Activated T-helper 9 cell treated with anti-CD3 and anti-CD28 coated beads, Interleukin-2, amount 50 U/mL, for 16 hours (primary cell): ENCODE measurements at regions not wholly inside any gene's neighbourhood (a gene's known extent, or its start where the extent isn't known, plus 50 kb on each side); places are given as distances from the start of the nearest gene placed in this dataset.
"Not testable (repeated sequence)": the region's sequence is repeated elsewhere in the genome, so short reads cannot be mapped to it uniquely, and the experiment has no call there.

ENCODE experiments used
- DNase-seq: peaks from one replicate; pipeline ENCODE4 v3.0.0-alpha.2; 2020; ENCODE audit warnings: low read depth

- no peak for DNase-seq
Measured at GRCh38 chr1:195915826-195916225, 692.4 kb downstream of the KCNT2 start.

DNA sequence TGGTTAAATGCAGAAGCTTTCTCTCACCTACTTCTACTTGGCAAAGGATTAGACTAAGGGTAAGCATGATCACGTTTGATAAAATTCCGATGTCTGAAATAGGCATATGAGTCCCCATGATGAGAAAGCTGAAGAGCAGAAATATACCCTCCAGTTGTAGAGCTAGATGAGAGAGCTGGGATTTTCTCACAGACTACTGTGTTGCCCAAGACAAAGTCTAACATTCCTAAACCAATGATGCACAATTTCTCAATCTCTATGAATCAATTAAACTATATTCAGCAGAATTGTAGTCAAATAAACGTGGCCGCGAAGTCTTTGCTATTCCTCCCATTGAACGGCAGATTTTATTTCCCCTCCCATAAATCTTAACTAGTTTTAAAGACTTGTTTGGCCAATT lies 699.2 kb downstream of the KCNT2 start:
- DNase-seq = no peak

- no peak for DNase-seq
Measured at GRCh38 chr1:195908121-195908520, 700.1 kb downstream of the KCNT2 start.

- no peak for DNase-seq
Measured at GRCh38 chr1:195903203-195903602, 705.0 kb downstream of the KCNT2 start.

GRCh38 chr1:195902779-195903178 lies 705.5 kb downstream of the KCNT2 start:
- no peak for DNase-seq

DNA sequence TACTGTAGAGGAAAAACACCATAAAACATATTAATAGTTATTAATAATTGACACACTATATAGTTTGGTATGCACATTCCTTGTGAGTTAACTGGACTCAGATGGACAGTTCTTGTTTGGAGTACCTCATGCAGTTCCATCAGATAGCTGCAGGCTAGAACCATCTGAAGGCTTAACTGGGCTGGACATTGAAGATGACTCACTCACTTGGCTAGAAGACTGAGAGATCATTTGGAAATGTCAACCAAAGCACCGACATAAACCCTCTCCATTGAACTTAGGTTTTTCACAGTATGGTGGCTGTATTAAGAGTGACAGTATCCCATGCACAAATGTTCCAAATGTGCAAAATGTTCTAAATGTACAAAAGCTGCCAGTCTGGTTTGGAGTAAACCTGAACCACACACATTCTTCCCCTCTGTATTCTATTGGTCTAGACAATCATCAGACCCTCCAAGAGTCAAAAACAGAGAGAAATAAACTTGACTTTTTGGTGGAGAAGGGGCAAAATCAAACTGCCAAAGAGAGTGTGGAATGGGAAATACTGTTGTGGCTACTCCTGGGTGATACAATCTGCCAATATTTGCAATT lies 708.4 kb downstream of the KCNT2 start:
- DNase-seq = no peak

DNA sequence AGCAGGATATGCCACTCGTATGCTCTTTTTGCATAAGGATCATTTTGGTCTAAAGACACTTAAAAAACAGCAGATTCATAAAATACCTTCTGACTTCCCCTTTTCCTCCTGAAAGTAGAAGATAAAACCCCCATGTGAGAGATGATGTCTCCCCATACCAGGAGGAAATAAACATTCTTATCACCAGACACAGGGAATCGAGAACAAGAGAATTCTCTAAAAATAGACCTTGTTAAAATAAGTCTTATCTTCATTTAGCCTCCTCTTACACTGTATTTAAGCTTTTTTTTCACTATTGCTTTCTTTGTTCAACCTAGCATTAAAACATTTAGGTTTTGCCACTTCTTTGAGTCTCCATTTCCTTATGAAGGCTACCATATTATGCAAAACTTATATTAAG lies 709.3 kb downstream of the KCNT2 start:
- no peak for DNase-seq

GRCh38 chr1:195898373-195898772 lies 709.9 kb downstream of the KCNT2 start:
- no peak for DNase-seq

DNA sequence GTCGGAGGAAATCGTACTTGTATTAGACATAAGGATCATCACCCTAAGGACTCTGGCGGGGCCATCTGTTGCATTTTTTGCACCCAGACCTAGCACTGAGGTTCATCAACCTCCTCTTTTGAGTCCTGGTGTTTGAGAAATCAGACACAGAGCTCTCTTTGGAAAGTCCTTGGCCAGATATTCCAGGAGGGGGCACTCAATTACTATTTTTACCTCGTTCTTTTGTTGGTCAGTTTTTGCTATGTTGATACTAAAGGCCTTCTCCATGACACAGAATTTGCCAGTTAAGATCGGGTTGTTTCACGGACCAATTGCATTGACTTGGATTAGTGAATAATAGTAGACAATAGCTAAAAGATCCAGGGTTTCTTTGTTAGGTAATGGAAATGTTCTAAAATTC lies 711.2 kb downstream of the KCNT2 start:
- DNase-seq = no peak

DNA sequence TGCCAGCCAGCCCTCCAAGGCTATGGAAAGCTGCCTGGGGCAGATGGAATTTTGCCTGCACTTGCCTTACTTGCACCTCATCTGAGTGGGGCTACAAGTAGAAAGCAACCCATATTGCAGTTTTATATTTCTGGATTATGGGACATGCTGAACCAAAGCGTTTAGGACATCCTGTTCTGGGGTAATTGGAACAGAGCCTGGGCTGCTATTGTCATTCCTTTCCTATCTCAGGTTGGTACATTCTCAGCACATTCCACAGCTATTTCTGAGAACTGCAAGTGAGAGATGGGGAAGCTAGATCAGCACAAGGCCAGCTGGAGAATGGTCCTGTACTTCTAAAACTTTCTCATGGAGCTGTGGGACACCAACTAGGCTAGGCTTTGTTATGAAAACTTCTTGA lies 713.8 kb downstream of the KCNT2 start:
- no peak for DNase-seq

DNA sequence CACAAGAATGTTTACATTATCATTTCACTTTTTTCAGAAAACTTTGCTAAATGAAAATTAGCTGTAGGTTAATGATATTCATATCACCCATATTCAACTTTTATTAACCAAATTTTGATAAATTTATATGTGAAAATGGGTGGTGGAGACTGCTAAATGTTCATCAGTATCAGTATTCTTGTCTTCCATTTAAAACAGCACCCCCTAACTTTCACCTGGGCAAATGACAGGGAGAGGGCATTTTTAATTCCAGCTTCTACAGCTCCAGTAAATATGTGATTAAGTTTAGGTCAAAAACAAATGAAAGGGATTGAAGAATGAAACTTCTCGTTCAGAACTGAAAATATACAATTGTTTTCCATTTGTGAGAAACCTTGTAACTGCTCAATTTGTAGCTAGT lies 722.2 kb downstream of the KCNT2 start:
- DNase-seq = no peak

- DNase-seq = no peak
Measured at GRCh38 chr1:195878478-195878877, 729.8 kb downstream of the KCNT2 start.

DNA sequence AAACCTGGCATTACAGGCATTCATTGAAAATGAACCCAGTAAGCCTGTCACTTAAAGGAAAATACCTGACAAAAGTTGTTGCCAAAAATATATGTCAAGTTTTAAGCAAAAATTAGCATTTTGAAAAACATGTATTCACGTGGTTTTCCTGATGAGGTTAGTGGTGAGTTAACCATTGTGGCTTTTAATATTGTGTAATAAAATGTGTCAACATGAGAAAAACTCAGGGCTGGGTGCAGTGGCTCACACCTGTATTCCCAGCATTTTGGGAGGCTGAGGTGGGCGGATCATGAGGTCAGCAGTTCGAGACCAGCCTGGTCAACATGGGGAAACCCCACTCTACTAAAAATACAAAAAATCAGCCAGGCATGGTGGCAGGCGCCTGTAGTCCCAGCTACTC lies 731.4 kb downstream of the KCNT2 start:
- no peak for DNase-seq

GRCh38 chr1:195872376-195872775 lies 735.9 kb downstream of the KCNT2 start:
- no peak for DNase-seq

- no peak for DNase-seq
Measured at GRCh38 chr1:195867638-195868037, 740.6 kb downstream of the KCNT2 start.

DNA sequence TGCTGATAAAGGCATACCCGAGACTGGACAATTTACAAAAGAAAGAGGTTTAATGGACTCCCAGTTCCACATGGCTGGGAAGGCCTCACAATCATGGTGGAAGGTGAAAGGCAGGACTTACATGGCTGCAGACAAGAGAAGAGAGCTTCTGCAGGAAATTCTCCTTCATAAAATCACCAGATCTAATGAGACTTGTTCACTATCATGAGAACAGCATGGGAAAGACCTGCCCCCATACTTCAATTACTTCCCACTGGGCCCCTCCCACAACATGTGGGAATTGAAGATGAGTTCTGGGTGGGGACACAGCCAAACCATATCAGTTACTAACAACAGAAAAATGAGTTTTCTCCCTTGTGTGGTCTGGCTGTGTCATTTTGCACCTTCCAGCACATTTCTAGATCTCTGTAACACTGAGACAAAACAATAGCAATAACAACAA lies 741.4 kb downstream of the KCNT2 start:
- no peak for DNase-seq

DNA sequence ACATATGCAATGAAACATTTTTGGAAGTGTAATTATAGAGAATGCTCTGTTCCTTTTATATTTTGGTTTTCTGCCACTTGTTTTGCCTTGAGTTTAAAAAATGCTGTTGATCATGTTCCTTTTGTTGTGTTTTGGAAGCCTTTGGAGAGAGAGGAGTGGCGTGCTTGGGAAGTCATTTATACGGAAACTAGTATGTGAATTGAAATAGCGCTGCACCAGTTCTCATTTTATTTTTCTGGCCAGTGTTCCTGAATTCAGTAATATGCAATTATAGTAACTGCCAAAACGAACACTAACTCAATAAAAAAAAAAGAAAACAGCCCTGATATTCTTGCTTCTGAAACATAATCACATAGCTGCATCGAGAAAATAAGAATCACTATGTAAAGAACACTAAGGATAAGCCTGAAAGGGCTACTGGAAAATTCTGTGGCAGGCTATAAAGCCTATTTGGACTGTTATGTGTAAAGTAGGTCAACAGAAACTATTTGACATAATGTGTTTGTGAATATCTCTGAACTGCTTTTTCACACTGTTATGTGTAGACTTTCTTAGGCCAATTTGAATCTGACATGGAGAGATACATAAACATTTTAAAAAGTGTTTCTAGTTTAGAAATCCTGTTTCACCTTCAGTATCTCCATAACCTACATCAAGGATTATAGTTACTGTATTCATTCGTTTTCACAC lies 742.0 kb downstream of the KCNT2 start:
- DNase-seq = no peak

GRCh38 chr1:195851804-195852203 lies 756.4 kb downstream of the KCNT2 start:
- DNase-seq = no peak

GRCh38 chr1:195851016-195851601 lies 757.1 kb downstream of the KCNT2 start:
- DNase-seq = no peak

- no peak for DNase-seq
Measured at GRCh38 chr1:195849180-195849579, 759.1 kb downstream of the KCNT2 start.

- DNase-seq = not testable (repeated sequence)
Measured at GRCh38 chr1:195847957-195848875, 760.0 kb downstream of the KCNT2 start.

DNA sequence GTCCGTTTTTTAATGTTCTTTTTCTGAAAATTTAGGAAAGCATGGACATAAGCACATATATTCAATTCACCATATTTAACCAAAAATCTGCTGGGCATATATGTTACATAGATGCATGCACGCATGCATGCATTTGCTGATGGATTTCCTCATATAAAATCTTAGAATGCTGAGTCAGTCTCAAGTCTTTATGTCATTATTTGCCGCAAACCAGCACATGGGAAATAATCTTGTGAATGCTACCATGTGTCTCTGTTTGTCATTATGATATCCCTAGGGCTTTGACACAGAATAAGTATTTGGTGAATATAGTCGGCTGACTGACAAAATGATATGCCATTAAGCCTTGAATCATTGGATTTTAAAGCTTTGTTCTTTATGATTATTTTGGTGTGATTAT lies 776.5 kb downstream of the KCNT2 start:
- no peak for DNase-seq

GRCh38 chr1:195828325-195828724 lies 779.9 kb downstream of the KCNT2 start:
- no peak for DNase-seq
